ENCODE measurements at regions not wholly inside any gene's neighbourhood (a gene's known extent, or its start where the extent isn't known, plus 50 kb on each side); places are given as distances from the start of the nearest gene placed in this dataset.

DNA sequence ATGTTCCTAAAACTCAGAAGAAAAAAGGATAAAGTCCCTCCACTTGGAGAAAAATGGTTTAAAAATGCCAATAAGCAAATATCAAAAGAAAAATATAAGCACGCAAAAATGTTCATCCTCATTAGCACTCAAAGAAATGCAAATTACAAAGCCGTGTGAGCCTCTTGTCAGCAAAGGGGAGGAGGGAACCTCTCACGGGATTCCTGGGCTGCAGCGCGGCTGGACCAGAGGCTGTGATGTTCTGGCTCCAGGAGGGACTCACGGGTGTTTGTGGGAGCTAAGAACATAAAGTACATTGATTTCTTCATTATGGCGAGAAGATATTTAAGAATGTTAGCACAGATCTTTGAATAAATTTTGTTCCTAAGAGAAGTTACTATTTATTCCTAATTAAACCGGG, 1451.2 kb downstream of the BRD1 start:
- DNase-seq: no peak

DNA sequence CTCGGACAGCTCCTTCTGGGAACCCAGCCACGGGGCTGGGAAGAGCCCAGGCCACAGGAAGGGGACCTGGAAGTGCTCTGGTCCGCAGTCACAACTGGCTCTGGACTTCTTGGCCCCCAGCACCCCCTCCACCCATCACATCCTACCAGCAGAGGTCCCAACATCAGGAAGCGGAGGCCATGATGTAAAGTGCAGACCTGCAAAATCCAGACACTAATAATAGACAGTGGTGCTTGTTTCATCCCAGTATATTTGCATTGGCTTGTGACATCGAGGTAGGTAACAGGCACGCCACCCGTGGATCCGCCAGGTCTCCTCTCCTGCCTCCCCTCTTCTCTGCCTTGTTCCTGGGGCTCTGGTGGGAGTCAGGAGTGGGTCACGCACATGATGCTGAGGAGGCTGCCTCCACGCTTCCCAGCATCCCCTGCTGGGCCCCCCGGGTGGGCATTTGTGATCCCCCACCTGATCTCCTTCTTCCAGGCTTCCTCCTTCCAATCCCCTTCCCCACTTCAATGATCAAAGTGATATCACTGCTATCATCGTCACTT, 1454.0 kb downstream of the BRD1 start:
- no peak for DNase-seq

DNA sequence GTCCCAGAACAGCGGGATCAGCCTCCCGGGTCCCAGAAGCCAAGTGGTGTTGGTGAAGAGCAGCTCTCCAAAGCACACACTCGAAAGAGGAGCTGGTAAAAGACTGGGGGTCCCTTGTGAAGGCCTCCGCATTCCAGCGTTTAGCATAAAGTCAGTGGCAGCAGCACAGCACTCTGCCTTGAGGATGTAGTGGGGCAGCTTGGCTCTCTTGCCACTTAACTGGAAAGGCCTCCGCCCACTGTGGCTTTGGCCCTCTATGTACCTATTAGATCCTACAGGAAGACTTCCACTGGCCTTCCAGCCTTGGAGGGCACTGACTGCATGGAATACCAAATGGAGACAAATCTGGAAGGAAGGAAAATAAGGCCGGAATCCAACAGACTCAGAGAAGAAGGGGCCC, 1455.3 kb downstream of the BRD1 start:
- DNase-seq: no peak

DNA sequence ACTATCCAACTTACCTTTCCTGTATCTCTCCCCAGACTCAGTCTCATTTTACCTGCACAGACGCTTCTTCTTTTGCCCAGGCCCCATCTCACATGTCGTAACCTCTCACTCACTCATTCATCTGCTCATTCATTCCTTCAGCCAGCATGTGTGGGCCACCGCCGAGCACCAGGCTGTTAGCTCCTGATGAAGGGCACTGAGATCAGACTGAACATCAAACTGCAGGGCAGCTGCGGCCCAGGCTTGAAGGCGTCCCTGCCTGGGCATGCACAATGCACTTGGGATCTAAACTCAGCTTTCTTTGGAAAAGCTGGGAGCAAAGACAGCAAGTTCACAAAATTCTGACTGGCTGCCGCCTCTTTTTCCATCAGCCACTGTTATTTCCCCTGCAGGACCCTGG, 1456.3 kb downstream of the BRD1 start:
- DNase-seq: no peak

DNA sequence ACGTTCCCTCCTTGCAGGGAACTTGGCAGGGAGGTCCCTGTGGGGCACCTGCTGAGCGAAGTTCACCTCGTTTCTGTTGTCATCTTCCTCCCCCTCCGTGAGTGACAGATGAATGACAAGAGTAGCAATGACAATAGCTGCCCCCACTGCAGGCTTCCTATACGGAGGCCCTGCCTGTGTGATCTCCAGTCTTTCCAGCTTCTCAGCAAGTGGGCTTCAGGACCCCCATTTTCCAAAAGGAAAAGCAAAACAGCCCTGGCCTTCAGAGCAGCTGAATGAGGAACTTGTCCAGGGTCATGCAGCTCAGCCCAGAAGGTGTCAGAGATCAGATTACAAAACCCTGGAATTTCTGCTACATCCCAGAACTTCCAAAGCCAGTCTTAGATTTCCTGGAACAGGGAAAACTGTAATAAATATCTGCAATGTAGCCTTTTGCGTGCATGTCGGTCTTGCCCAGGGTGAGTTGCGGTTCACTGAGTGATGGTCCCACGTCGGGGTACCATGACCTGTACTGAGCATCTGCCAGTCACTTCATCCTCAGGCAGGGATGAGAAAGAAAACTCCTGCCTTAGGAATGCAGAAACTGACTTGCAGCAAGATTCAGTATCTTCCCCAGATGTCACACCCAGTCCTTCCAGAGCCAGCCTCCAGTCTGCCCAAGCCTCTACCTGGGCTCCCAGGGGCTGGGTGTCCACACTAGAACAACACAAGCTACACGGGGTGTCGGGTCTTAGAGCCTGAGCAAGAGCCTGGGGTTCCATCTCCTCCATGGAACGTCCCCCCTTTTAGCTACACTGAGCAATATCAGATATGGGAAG, 1457.0 kb downstream of the BRD1 start:
- DNase-seq: no peak

DNA sequence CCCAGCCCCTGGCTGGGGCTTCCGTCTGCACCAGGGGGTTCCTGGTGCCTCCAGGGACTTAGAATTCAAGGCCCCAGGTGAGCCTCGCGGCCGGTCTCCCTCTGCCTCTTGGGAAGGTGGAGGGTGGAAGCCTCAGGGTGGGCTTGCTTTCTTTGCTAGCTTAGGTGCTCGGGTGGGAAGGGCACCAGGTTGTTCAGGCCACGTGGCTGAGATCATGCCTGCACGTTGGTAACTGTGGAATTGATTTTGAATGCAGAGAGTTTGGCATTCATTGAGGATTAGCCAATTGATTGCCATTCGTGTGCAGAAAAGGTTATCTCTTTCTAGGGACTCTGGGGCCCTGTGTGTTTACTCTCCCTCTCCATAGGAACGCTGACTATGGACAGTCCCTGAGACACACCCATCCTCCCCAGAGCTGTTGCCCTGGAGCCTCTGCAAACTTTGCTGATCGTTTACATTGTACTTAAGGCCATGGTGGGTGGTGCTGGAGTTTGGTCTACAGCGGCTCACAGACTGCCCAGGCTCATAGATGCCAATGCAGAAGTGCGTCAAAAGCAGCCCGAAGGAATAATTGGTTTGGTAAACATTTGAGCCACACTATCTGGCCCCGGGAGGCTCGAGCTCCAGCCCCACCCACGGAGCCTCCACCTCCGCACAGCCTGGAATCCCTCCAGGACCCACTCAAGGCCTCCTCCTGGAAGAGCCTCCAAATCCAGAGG, 1457.7 kb downstream of the BRD1 start:
- DNase-seq: no peak

DNA sequence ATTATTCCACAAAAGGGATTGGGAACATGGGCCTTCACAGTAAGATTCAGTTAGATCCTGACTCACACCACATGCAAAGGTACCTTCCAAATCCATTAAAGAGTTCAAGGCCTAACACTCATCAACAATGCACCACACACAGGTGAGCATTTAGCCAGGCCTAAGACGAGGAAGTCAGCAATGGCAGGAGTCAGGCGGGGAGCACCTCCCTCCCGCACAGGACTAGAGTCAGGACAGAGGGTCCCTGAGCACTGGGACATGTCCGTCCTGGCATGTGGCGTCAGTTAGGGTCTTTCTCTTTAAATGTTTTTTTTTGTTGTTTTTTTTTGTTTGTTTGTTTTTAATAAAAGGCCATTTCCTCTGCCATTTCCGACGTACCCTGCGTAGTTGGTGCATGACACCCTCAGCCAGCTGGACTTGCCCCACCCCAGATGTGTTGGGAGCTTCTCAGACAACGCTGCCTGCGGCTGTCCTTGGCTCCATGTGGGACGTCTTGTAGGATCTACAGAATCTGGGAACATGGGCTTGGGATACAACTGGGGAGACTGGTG, 1458.6 kb downstream of the BRD1 start:
- no peak for DNase-seq

DNA sequence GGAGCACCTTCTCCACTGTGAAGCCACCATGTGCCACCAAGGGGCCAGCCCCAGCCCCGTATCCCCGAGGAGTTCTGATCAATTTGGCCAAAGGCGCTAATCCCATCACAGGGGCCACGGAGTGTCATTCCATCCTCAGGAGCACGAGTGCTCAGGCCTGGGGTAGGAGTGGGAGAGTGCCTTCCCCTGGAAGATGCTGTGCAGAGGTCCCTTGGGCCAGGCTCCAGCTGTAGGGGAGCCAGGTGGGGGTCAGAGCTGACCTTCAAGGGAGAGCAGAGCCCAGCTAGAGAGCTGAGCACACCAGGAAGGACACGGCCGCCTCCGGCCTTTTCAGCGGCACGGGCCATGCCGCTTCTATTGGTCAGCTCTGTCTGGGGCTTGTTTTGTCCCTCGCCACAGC, 1459.9 kb downstream of the BRD1 start:
- no peak for DNase-seq

DNA sequence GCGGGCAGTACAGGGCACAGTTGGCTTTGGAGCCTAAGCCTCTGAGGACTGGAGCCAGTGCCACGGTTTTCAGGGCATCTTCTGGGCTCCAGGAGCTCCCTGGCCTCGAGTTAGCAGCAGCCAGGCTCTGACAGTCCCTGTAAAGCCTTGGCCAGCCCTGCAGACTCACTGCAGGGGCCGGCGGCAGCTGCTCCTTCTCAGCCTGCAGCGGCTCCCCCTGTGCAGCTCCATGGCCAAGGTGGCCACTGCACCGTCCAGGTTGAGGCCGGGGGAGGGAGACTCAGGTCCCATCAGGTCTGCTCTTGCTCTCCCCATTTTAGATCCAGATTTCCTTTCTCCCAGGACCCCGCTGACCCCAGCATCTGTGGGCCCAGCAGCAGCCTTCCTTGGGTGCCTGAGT, 1461.1 kb downstream of the BRD1 start:
- no peak for DNase-seq

DNA sequence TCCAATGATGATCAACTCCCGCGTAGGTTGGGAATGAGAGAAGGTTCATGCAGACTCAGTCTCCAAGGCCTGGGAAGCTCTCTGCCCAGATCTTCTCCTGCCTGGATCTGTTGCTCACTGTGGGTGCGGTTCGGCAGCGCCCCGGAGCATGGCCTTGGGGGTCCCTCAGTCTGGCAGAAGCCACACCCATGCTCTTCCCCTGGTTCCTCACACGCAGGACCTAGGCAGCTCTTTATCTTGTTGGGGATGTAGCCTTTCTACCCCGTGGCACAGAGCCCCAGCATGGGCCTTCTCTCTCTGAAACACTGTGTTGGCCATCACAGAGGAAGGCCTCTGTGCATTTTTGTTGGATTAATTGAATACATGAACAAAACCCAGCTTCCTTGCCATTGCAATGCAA, 1461.6 kb downstream of the BRD1 start:
- DNase-seq: no peak

DNA sequence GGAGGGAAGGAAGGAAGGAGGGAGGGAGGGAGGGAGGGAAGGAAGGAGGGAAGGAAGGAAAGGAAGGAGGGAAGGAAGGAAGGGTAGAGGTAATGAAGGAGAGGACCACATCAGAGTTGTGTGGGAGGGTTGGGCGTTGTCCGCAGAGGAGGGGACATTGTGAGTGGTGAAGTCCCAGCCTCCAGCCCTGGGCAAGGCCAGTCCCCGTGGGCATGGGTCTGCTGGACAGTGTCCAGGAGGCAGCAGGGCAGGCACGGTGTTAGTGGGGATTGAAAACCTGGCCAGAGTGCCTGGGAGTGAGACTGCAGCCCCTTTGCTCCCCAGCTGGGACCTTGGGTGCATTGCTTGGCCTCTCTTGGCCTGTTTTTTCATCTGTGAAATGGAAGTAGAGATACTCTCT, 1462.3 kb downstream of the BRD1 start:
- no peak for DNase-seq

DNA sequence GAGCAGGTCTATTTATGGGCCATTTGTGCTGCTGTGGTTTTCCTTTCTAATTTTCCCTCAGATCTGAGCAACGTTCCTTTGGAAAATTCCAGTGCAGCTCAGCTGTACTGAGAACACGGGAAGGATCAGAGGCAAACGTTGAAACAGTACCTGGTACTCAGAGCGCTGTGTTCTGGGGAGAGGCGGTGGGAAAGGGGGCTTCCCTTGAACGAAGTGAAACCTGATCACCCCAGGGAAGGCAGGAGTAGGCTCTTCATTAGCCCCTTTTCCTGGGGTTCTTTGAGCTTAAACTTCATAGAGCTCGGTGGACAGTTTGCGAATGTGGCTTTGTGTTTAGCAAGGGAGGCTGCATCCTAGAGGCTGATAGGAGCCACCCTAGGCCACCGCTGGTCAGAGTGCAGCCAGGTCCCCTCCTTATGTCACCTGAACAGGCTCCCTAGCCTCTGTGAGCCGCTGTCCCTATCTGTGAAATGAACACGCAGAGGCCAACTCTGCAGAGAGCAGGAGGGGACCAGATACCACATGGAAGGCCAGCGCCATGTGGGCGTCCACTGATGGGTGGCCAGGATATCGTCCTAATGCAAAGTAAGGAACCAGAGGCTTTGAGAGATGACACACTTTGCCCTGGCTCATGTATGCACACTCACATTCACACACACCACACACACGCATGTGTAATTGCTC, 1464.8 kb downstream of the BRD1 start:
- no peak for DNase-seq

DNA sequence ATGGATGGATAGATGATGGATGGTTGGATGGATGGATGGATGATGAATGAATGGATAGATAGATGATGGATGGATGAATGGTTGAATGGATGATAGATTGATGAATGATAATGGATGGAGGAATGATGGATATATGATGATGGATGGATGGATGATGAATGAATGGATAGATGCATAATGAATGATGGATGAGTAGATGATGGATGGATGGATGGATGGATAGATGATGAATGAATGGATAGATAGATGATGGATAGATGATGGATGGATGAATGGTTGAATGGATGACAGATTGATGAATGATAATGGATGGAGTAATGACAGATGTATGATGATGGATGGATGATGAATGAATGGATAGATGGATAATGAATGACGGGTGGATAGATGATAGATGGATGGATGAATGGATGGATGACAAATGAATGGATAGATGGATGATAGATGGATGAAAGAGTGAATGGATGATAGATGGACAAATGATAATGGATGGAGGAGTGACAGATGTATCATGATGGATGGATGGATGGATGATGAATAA, 1466.5 kb downstream of the BRD1 start:
- no peak for DNase-seq

DNA sequence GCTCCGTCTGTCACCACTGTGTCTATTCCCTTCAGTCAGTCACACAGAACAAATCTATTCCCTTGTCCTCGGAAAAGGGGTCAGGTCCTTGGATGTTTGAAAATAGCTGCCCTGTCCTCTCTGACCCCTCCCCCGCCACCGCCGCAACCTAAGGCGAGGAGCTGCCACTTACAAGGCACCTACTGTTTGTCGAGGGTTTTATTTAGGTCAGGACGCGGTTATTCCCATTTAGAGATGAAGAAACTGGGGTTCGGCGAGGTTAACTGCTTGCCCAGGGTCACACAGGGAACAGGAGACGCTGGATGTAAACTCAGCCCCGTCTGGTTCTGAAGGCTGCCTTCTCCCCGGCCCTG, 1468.1 kb downstream of the BRD1 start:
- no peak for DNase-seq

DNA sequence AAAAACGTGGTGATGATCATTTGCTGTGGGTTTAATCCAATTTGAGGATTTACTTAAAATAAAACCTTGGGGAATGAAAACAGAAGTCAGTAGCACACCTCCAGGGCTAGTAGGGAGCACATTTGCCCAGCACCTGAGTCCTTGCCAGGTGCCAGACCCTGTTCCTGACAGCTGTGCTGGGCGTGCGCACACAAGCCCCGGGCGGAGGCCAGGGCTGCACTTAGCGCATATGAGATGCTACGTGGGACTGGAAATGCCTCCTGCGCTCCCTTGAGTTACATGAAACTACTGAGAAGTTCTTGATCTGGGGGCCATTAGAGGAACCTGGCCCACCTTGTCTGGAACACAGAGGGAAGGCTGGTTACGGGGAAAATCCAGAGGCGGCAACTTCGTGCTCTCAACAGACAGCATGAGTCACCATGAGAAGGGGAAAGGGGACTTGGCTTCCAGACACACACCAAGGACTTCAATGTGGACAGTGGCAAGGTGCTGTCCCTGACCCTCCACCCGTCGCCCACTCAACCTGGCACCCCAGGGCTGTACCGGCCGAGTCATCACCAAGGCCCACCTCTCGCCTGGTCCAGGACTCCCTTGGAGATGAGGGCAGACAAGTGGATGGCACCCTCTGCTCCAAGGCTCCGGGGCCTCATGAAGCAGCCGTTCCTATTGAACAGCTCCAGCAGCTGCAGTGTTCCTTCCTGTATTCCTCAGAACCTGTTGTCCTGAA, 1468.6 kb downstream of the BRD1 start:
- no peak for DNase-seq

DNA sequence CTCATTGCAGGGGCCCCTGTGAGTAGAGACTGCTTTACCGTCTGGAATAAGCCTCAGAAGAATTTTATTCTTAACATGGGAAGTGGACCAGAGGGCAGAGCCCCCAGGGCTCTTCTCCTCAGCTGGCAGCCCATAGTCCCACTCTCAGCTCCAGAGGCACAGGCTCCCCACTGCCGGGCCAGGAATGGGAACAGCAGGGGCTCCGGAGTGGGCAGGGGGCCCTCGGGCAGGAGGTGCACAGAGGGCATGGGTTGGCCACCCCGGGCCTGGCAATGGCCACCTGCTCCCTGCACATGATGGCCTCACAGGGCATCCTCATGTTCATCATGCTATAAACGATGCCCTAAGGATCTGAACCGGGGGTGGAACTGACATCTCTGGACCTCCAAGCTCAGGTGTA, 1469.7 kb downstream of the BRD1 start:
- no peak for DNase-seq

DNA sequence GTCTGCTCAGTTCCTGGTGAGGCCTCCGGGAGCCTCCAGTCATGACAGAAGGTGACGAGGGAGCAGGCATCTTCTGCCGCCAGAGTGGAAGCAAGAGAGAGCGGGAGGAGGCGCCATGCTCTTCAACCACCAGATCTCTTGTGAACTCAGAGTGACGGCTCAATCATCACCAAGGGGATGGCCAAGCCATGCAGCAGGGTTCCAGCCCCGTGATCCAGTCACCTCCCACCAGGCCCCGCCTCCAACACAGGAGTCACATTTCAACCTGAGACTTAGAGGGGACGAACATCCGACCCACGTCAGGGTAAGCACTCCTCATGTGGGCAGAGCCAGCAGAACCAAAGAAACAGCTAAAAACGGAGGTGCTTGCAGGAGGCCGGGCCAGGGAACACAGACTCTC, 1470.5 kb downstream of the BRD1 start:
- DNase-seq: no peak

DNA sequence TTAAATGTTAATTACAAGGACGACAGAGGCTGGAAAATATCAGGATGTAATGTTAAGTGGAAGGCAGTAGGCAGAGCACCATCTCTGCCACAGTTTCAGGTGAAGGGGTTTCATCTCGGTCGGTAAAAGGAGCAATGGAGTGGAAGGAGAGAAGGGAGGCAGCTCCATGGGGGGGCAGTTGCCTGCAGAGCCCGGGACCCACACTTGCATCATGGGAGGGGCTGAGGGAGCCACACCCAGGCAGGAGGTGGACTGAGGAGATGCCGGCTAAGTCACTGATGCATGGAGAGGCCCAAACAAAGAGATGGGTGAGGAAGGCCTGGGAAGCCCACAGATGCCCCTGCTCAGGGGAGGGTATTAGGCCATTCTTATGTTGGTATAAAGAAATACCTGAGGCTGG, 1470.9 kb downstream of the BRD1 start:
- DNase-seq: no peak

DNA sequence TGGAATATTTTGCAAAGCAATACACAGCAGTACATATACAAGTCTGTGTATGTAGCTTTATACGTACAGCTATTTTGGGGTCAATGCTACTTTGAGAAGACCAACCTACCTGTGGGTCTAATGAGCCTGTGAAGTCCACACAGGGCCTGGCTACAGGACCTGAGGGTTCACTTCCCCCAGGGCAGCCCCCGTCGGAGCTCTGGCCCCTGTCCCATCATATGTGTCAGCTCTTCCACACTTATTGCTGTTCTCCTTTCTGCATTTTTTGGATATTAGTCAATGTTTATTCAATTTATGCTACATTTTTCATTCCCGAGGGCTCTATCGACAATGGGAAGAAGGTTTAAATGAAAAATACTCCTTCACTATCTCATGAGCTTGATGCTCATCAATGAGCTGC, 1473.6 kb downstream of the BRD1 start:
- DNase-seq: no peak

DNA sequence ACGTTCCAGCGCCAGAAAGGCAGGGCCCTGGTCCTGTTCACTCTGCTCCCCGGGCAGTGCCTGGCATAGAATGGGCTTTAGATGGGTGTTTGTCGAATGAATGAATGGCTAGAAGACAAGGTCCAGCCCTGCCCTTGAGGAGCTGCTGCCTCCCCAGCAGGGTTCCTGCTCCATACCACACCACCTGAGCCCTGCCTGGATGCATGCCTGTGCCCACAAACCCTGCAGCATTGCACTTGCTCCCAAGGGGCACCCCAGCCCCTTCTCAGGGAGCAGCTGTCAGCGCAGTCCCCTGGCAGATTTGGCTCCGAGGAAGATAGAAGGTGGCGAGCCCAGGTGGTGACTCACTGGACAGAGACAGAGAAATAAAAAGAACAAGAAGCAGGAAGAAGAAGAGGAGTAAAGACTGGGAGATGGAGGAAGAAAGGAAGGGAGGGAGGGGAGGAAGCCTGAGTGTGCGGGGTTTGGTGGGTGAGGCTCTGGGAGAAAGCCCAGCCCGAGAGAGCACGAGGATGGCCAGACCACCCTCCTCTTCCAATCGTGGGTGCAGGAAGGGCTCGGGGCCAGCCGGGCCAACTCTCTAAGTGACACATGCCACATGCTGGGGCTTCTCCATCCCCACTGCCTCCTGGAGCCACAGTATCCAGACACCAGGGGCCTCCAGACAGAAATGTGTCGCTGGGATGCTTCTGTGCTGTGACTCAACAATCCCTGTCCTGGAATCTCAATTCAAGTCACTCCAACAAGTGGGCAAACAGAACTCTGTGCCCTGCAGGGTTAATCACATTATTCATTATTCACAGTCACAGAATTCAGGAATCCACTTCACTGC, 1474.3 kb downstream of the BRD1 start:
- DNase-seq: no peak

DNA sequence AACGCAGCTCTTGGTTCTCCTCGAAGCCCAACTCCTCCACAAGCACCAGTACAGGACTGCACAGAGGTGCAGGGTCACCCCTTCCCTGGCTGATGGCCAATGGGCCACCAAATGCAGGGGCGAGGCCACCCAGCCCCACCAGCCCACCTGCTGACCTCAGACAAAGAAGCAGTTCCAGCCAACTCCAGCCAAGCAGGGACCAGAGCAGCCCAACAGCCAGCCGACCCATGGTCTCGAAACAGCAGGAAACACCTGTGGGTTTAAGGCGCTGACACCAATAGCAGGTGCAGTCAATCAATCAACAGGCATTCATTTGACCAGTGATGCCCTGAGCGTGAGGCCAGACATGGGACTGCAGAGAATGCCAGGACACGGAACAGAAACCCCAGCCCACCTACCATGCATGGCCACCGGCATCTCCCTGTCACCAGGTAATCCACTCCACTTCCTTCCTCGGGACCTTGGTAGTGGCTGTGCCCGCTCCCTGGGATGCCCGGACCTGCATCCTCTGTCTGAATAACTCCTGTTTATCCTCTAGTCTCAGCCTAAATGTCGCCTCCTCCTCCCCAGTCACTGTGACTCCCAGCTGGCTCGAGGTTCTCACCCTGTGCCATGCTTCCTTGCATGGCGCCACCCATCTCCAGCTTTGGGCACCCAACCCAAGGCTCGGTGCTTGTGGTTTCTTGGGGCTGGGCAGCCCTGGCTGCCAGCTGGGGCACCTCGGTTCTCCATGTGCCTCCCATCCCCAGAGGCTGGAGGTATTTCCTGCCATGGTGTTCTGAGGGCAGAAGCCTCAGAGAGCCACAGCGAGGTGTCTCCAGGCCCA, 1475.4 kb downstream of the BRD1 start:
- no peak for DNase-seq
